Peyer's patch (tissue), 4 donors: ENCODE measurements at regions not wholly inside any gene's neighbourhood (a gene's known extent, or its start where the extent isn't known, plus 50 kb on each side); places are given as distances from the start of the nearest gene placed in this dataset.

Experiments used
- DNase-seq, 3 donors: peaks; one replicate each; pipeline ENCODE4 v3.0.0-alpha.2; 2017 to 2019
- H3K27ac ChIP-seq, 4 donors: fragments of 200-600 bp; sonication (generic); one replicate each; pipeline ENCODE4 v1.5.1; 2016 to 2019
- H3K27me3 ChIP-seq, 2 donors: fragments of 200-600 bp; sonication (generic); one replicate each; pipeline ENCODE4 v1.5.1; 2019
- H3K36me3 ChIP-seq, 3 donors: fragments of 200-600 bp; sonication (generic); one replicate each; pipeline ENCODE4 v1.5.1; 2016 to 2019
- H3K4me1 ChIP-seq, 4 donors: fragments of 200-600 bp; sonication (generic); one replicate each; pipeline ENCODE4 v1.5.1; 2016 to 2019
- H3K4me3 ChIP-seq, 4 donors: fragments of 200-600 bp; sonication (generic); 1 replicate in 3 of 4; 2 replicates in 1 of 4; pipeline ENCODE4 v1.5.1; 2016 to 2019; ENCODE audit warnings: mild to moderate bottlenecking in 1 of 4
- H3K9me3 ChIP-seq, 4 donors: fragments of 200-600 bp; sonication (generic); one replicate each; pipeline ENCODE4 v1.5.1; 2016 to 2019; ENCODE audit warnings: mild to moderate bottlenecking in 1 of 4
- POLR2A ChIP-seq, 2 donors: fragments of 450-650 bp; IDR thresholded peaks; one replicate each; pipeline ENCODE4 v1.5.1; 2017; ENCODE audit warnings: antibody characterized with exemption in 2 of 2, mild to moderate bottlenecking in 2 of 2, moderate library complexity in 2 of 2
- TF ChIP-seq, protein P1 (sequence below), 6 experiments: fragments of 450-650 bp in 4 of 6; fragments of 200-600 bp in 2 of 6; sonication (generic) in 1 of 6; IDR thresholded peaks; one replicate each; pipeline ENCODE4 v1.5.1; 2017 to 2019; ENCODE audit warnings: antibody characterized with exemption in 6 of 6, mild to moderate bottlenecking in 3 of 6, moderate library complexity in 1 of 6

GRCh38 chr19:30923621-30924020, 425.6 kb downstream of the TSHZ3 start:
- TF ChIP-seq, protein P1, sequence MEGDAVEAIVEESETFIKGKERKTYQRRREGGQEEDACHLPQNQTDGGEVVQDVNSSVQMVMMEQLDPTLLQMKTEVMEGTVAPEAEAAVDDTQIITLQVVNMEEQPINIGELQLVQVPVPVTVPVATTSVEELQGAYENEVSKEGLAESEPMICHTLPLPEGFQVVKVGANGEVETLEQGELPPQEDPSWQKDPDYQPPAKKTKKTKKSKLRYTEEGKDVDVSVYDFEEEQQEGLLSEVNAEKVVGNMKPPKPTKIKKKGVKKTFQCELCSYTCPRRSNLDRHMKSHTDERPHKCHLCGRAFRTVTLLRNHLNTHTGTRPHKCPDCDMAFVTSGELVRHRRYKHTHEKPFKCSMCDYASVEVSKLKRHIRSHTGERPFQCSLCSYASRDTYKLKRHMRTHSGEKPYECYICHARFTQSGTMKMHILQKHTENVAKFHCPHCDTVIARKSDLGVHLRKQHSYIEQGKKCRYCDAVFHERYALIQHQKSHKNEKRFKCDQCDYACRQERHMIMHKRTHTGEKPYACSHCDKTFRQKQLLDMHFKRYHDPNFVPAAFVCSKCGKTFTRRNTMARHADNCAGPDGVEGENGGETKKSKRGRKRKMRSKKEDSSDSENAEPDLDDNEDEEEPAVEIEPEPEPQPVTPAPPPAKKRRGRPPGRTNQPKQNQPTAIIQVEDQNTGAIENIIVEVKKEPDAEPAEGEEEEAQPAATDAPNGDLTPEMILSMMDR (IDR thresholded peaks at IDR 0.05), result no peak
- no peak for TF ChIP-seq POLR2A (IDR thresholded peaks at IDR 0.05)
- Histone ChIP-seq H3K4me3 (no peak overlapping the region), H3K27me3 (no peaks in the 10 kb centered on the region), H3K4me1 (no peaks in the 10 kb centered on the region), H3K36me3 (no peaks in the 10 kb centered on the region), H3K27ac (no peak overlapping the region), H3K9me3 (no peaks in the 10 kb centered on the region)
- no peak for DNase-seq

- H3K36me3 ChIP-seq, result no peaks in the 10 kb centered on the region
- H3K9me3 ChIP-seq, result no peaks in the 10 kb centered on the region
- no peak for DNase-seq
- H3K4me3 ChIP-seq, result no peak overlapping the region
- TF ChIP-seq POLR2A (IDR thresholded peaks at IDR 0.05), result no peak
- TF ChIP-seq, protein P1 (IDR thresholded peaks at IDR 0.05), result no peak
- no peak overlapping the region for H3K27ac ChIP-seq
- H3K4me1 ChIP-seq, result no peaks in the 10 kb centered on the region
- no peaks in the 10 kb centered on the region for H3K27me3 ChIP-seq
Observed at GRCh38 chr19:30923096-30923495, 426.1 kb downstream of the TSHZ3 start.

GRCh38 chr19:30920222-30920621, 429.0 kb downstream of the TSHZ3 start:
- no peak for DNase-seq
- Histone ChIP-seq H3K27me3 (no peaks in the 10 kb centered on the region), H3K4me3 (no peak overlapping the region), H3K9me3 (no peaks in the 10 kb centered on the region), H3K4me1 (no peaks in the 10 kb centered on the region), H3K36me3 (no peaks in the 10 kb centered on the region), H3K27ac (no peak overlapping the region)
- TF ChIP-seq, protein P1 (IDR thresholded peaks at IDR 0.05), result no peak

DNA sequence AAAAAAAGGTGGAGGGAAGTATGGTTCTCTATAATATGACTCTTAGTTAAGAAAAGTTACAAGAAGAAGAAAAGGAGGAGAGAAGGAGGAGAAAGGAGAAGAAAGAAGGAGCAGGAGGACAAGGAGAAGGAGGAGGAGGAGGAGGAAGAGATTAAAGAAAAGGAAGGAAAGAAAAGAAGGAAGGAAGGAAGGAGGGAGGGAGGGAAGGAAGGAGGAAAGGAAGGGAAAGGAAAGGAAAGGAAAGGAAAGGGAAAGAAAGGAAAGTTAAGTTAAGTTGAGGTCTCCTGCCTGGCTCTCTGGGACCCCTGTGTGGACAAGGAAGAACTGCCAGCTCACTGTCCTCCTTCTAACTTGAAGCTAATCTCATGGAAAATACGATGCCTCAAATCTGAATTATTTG, 429.5 kb downstream of the TSHZ3 start:
- TF ChIP-seq, protein P1 (IDR thresholded peaks at IDR 0.05), result no peak
- no peak for TF ChIP-seq POLR2A (IDR thresholded peaks at IDR 0.05)
- no peaks in the 10 kb centered on the region for H3K4me1 ChIP-seq
- no peak overlapping the region for H3K4me3 ChIP-seq
- no peak overlapping the region for H3K27ac ChIP-seq
- H3K27me3 ChIP-seq, result no peaks in the 10 kb centered on the region
- no peaks in the 10 kb centered on the region for H3K9me3 ChIP-seq
- DNase-seq, result no peak
- H3K36me3 ChIP-seq, result no peaks in the 10 kb centered on the region

DNA sequence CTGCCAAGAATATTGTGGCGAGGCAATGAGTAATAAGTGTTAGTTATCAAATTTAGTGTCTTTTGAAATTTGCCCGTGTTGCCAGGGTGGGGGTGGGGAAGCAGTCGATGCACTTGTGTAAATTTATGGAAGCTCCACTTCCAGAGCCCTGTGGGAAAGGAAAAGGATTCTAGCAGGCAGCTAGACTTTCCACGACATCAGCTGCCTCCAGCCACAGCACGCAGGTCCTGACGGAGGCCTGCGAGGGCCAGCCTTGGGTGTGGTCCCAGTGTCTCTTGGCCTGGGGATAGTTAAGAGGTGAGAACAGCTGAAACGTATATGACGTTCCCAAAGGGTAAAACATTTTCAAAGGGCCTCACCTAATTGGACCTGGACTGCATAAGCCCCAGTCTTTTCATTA, 433.0 kb downstream of the TSHZ3 start:
- no peaks in the 10 kb centered on the region for H3K9me3 ChIP-seq
- no peaks in the 10 kb centered on the region for H3K36me3 ChIP-seq
- no peak overlapping the region for H3K27ac ChIP-seq
- no peaks in the 10 kb centered on the region for H3K27me3 ChIP-seq
- no peak for DNase-seq
- H3K4me3 ChIP-seq, result no peak overlapping the region
- no peak for TF ChIP-seq POLR2A (IDR thresholded peaks at IDR 0.05)
- TF ChIP-seq, protein P1 (IDR thresholded peaks at IDR 0.05), result no peak
- H3K4me1 ChIP-seq, result no peaks in the 10 kb centered on the region

GRCh38 chr19:30911491-30911890, 437.7 kb downstream of the TSHZ3 start:
- DNase-seq, result no peak
- Histone ChIP-seq H3K4me1 (no peaks in the 10 kb centered on the region), H3K36me3 (no peaks in the 10 kb centered on the region)

More at GRCh38 chr19:30911491-30911890, 437.7 kb downstream of the TSHZ3 start:
- TF ChIP-seq, protein P1 (IDR thresholded peaks at IDR 0.05), result no peak
- no peak for TF ChIP-seq POLR2A (IDR thresholded peaks at IDR 0.05)
- H3K27ac ChIP-seq, result no peak overlapping the region
- no peaks in the 10 kb centered on the region for H3K27me3 ChIP-seq
- H3K4me3 ChIP-seq, result no peak overlapping the region
- H3K9me3 ChIP-seq, result no peaks in the 10 kb centered on the region
